Effector memory CD4-positive, alpha-beta T cell (primary cell): ENCODE measurements at regions not wholly inside any gene's neighbourhood (a gene's known extent, or its start where the extent isn't known, plus 50 kb on each side); places are given as distances from the start of the nearest gene placed in this dataset.

Experiments used
- DNase-seq, 3 donors: peaks; one replicate each; pipeline ENCODE4 v3.0.0-alpha.2; 2020
- H3K27ac ChIP-seq: 2 replicates; pipeline ENCODE4 v1.7.0; 2013; ENCODE audit warnings: mild to moderate bottlenecking, low read length, moderate library complexity; ENCODE audit not compliant: insufficient read depth, poor library complexity, severe bottlenecking
- H3K27me3 ChIP-seq: replicated peaks from 2 replicates; pipeline ENCODE4 v1.7.0; 2013; ENCODE audit warnings: mild to moderate bottlenecking, low read length; ENCODE audit not compliant: insufficient read depth, control insufficient read depth, poor library complexity, severe bottlenecking
- H3K36me3 ChIP-seq: 2 replicates; pipeline ENCODE4 v1.7.0; 2013; ENCODE audit warnings: mild to moderate bottlenecking, low read length, moderate library complexity; ENCODE audit not compliant: control insufficient read depth, insufficient read depth
- H3K4me1 ChIP-seq: 2 replicates; pipeline ENCODE4 v1.7.0; 2013; ENCODE audit warnings: low read length, mild to moderate bottlenecking; ENCODE audit not compliant: control insufficient read depth, insufficient read depth, poor library complexity, severe bottlenecking
- H3K4me3 ChIP-seq: 2 replicates; pipeline ENCODE4 v1.7.0; 2013; ENCODE audit warnings: low read length, low read depth, mild to moderate bottlenecking; ENCODE audit not compliant: insufficient read depth, poor library complexity, severe bottlenecking
- H3K9me3 ChIP-seq: 2 replicates; pipeline ENCODE4 v1.7.0; 2013; ENCODE audit warnings: mild to moderate bottlenecking, low read length, moderate library complexity; ENCODE audit not compliant: control insufficient read depth

DNA sequence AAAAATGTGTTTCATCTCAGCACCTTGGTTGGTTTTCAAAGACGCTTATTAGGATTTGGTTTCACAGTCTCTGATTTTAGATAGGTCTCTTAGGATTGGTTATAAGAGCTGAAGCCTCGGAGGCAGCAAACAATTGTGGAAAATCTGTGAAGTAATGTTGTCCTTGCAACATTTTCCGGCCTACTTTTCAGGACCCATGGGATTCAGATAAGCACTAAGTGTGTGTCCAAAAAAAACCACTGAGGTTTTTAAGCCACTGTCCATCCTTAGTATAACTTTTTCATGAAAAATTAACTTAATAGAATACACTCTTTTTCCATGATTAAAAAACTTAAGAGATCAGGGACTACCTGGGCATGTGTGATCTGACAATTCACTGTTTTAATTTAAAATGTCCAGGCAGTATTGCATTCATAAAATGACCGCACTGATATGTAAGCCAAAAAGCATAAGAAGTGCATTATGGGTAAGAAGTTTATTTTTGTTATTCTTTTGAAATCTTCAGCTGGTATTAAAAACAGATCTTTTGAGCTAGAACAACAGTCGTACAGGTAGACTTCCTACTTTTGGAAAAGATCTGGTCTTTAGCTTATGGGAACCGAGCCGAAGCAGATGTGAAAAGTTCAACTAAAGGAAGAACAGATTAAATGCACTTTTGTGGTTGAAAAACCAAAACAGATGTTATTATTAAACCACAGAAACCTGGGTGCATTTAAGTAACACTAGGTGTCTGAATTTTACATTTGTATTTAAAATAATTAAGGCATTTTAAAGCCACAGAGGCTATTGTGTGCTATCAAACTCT lies 479.4 kb upstream of the ZEB2 start:
- Histone ChIP-seq H3K4me1 (no peaks in the 10 kb centered on the region), H3K36me3 (no peaks in the 10 kb centered on the region), H3K27me3 (no peaks in the 10 kb centered on the region), H3K27ac (no peak overlapping the region), H3K4me3 (no peak overlapping the region), H3K9me3 (no peaks in the 10 kb centered on the region)
- DNase-seq = no peak

GRCh38 chr2:144998435-144998834 lies 478.5 kb upstream of the ZEB2 start:
- Histone ChIP-seq H3K4me3 (no peak overlapping the region), H3K27me3 (no peaks in the 10 kb centered on the region), H3K9me3 (no peaks in the 10 kb centered on the region), H3K27ac (no peak overlapping the region), H3K36me3 (no peaks in the 10 kb centered on the region), H3K4me1 (no peaks in the 10 kb centered on the region)
- DNase-seq = no peak

DNA sequence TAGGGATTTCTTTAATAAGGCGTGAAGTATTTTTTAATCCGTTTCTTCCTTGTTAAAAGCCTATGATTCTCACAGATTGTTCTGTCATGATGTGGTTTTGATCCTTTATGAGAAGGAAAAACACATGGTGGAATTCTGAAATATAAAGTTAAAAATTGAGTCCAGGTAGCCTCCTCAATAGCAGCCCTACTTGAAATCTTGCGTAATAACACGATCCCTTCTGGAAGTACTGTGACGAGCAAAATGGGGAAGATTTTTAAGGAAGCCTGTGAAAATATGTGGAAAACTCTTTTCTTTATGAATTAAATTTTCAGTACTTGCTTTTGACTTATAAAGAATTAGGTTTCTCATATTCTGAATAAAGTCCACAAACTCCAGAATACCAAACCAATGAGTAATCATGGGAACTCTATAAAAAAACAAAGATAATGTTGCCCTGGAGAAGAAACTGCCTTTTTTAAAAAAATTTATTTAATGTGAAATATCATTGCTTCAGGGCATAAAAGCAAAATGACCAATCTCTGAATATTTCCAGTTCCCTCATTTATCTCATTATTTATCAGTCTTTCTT lies 476.4 kb upstream of the ZEB2 start:
- H3K4me3 ChIP-seq = no peak overlapping the region
- H3K27ac ChIP-seq = no peak overlapping the region
- H3K9me3 ChIP-seq = no peaks in the 10 kb centered on the region
- no peak for DNase-seq
- H3K27me3 ChIP-seq = no peaks in the 10 kb centered on the region
- H3K36me3 ChIP-seq = no peaks in the 10 kb centered on the region
- H3K4me1 ChIP-seq = no peaks in the 10 kb centered on the region

- DNase-seq = no peak
- no peaks in the 10 kb centered on the region for H3K27me3 ChIP-seq
- H3K36me3 ChIP-seq = no peaks in the 10 kb centered on the region
- H3K4me3 ChIP-seq = no peak overlapping the region
- H3K9me3 ChIP-seq = no peaks in the 10 kb centered on the region
- no peak overlapping the region for H3K27ac ChIP-seq
- no peaks in the 10 kb centered on the region for H3K4me1 ChIP-seq
Observed at GRCh38 chr2:144995482-144995881, 475.6 kb upstream of the ZEB2 start.

- Histone ChIP-seq H3K27ac (no peak overlapping the region), H3K4me3 (no peak overlapping the region), H3K36me3 (no peaks in the 10 kb centered on the region), H3K27me3 (no peaks in the 10 kb centered on the region), H3K4me1 (no peaks in the 10 kb centered on the region), H3K9me3 (no peaks in the 10 kb centered on the region)
- DNase-seq = no peak
Observed at GRCh38 chr2:144990661-144991060, 470.7 kb upstream of the ZEB2 start.

DNA sequence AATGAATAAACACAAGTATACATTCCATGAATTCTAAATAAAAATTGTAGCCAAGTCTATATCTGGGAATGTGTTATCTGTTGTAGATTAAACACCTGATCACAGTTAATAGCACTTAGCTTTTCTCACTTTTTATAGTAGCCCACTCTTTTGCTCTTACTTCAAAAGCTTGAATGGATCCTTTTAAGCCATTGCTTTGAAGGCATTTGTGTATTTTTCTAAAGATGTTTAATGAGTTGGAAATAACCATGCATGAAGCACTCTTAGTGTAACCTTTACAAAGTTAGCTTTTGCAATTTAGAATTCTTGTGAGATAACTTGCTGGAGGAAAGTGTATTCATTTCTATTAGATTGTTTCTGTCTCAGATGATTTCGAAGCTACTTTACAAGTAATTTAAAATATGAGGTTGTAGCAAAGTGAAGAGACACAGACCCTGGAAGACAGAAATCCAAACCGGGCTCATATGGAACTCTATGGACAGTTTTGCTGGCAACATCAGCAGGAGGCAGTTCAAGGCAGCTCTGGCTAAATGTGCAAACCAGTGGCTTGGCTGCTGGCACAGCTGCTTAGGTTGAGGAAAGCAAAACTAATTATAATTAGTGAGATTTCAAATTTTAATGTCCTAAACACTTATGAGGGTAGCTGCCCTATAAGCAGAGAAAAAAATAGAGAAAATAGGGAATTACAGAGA lies 469.8 kb upstream of the ZEB2 start:
- Histone ChIP-seq H3K4me1 (no peaks in the 10 kb centered on the region), H3K4me3 (no peak overlapping the region), H3K27me3 (no peaks in the 10 kb centered on the region), H3K9me3 (no peaks in the 10 kb centered on the region), H3K27ac (no peak overlapping the region), H3K36me3 (no peaks in the 10 kb centered on the region)
- DNase-seq = no peak

GRCh38 chr2:144988591-144988990 lies 468.7 kb upstream of the ZEB2 start:
- Histone ChIP-seq H3K9me3 (no peaks in the 10 kb centered on the region), H3K4me3 (no peak overlapping the region), H3K27me3 (no peaks in the 10 kb centered on the region), H3K27ac (no peak overlapping the region), H3K36me3 (no peaks in the 10 kb centered on the region), H3K4me1 (no peaks in the 10 kb centered on the region)
- no peak for DNase-seq

DNA sequence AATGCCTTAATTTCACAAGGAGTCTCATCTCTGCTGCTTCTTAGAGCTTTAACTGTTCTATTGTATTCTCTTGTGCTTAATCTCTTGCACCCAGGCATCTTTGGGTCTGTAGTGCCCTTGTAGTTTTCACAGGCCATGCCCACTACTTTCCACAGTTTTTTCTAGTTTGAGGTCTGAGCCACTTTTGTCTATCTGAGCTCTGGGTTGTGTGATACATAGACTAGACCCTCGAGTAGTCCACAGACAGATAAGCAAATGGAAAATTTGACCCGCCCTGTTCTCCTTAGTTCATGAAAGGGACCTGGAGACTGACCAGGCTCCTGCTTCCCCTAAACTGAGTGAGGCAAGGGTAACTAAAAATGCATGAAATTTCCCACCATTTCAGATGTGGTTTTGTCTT lies 466.8 kb upstream of the ZEB2 start:
- no peaks in the 10 kb centered on the region for H3K4me1 ChIP-seq
- H3K4me3 ChIP-seq = no peak overlapping the region
- H3K27me3 ChIP-seq = no peaks in the 10 kb centered on the region
- H3K27ac ChIP-seq = no peak overlapping the region
- no peaks in the 10 kb centered on the region for H3K9me3 ChIP-seq
- DNase-seq = no peak
- H3K36me3 ChIP-seq = no peaks in the 10 kb centered on the region

- Histone ChIP-seq H3K9me3 (no peaks in the 10 kb centered on the region), H3K4me1 (no peaks in the 10 kb centered on the region), H3K27me3 (no peaks in the 10 kb centered on the region), H3K36me3 (no peaks in the 10 kb centered on the region), H3K4me3 (no peak overlapping the region), H3K27ac (no peak overlapping the region)
- DNase-seq = no peak
Observed at GRCh38 chr2:144984038-144984437, 464.1 kb upstream of the ZEB2 start.

DNA sequence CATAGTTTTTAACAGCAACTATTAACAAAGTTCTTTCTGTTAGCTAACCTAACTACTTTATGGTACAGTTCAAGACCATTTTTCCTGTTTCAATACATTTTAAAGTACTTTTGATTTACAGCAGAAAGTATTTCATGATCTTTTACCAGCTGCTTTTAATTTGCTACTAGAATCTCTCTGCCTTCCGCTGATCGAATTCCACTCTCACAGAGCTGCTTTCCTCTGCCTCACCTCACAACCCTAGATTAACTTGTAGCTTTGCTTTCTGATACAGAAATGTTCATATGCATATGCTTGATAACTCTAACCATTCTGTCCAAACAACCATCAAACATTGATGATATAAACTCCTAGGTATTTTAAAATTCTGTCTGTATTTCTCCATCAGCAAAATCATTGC lies 463.2 kb upstream of the ZEB2 start:
- no peak overlapping the region for H3K4me3 ChIP-seq
- H3K36me3 ChIP-seq = no peaks in the 10 kb centered on the region
- no peaks in the 10 kb centered on the region for H3K27me3 ChIP-seq
- H3K9me3 ChIP-seq = no peaks in the 10 kb centered on the region
- no peaks in the 10 kb centered on the region for H3K4me1 ChIP-seq
- H3K27ac ChIP-seq = no peak overlapping the region
- DNase-seq = no peak
